Loucy (cell line): ENCODE measurements at regions not wholly inside any gene's neighbourhood (a gene's known extent, or its start where the extent isn't known, plus 50 kb on each side); places are given as distances from the start of the nearest gene placed in this dataset.

ENCODE experiments used
- EZH2phosphoT487 ChIP-seq: fragments of 200-600 bp; IDR thresholded peaks from 2 replicates; pipeline ENCODE4 v1.6.1; 2018; ENCODE audit warnings: antibody characterized with exemption, mild to moderate bottlenecking, moderate library complexity, borderline replicate concordance
- TF ChIP-seq, protein P1 (sequence below): fragments of 200-600 bp; sonication (generic); conservative IDR thresholded peaks from 2 replicates; pipeline ENCODE4 v1.5.1; 2014; ENCODE audit warnings: mild to moderate bottlenecking, antibody characterized with exemption, low read length

DNA sequence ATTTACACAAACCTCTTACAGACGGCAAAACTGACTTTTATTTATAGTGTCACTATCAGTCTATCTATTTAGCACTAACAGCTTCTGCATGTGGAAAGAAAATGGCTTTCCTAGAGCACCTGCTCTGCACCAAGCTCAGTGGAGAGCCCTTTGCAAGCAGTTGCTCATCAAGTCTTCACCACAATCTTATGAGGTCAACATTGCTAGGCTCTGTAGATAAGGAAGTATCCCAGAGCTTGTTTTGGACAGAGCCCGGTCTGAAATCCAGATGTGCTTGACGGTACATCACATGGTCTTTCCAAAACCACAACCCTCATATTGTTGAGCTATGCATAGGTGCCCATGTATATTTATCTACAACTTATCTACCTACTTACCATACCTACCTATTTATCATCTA lies 572.7 kb upstream of the CDH5 start:
- TF ChIP-seq, protein P1, sequence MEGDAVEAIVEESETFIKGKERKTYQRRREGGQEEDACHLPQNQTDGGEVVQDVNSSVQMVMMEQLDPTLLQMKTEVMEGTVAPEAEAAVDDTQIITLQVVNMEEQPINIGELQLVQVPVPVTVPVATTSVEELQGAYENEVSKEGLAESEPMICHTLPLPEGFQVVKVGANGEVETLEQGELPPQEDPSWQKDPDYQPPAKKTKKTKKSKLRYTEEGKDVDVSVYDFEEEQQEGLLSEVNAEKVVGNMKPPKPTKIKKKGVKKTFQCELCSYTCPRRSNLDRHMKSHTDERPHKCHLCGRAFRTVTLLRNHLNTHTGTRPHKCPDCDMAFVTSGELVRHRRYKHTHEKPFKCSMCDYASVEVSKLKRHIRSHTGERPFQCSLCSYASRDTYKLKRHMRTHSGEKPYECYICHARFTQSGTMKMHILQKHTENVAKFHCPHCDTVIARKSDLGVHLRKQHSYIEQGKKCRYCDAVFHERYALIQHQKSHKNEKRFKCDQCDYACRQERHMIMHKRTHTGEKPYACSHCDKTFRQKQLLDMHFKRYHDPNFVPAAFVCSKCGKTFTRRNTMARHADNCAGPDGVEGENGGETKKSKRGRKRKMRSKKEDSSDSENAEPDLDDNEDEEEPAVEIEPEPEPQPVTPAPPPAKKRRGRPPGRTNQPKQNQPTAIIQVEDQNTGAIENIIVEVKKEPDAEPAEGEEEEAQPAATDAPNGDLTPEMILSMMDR, result no peak
- TF ChIP-seq EZH2phosphoT487, result no peak
